ACC112 (cell line): ENCODE measurements at regions not wholly inside any gene's neighbourhood (a gene's known extent, or its start where the extent isn't known, plus 50 kb on each side); places are given as distances from the start of the nearest gene placed in this dataset.
"Not testable (repeated sequence)": the region's sequence is repeated elsewhere in the genome, so short reads cannot be mapped to it uniquely, and the experiment has no call there.

ENCODE experiments used
- H2AFZ ChIP-seq: fragments of 200-600 bp; sonication (generic); one replicate; pipeline ENCODE4 v1.6.0; 2017; ENCODE audit warnings: antibody characterized with exemption, low read length; ENCODE audit not compliant: unreplicated experiment
- H3K27ac ChIP-seq: fragments of 200-600 bp; sonication (generic); 2 replicates; pipeline ENCODE4 v1.5.1; 2014; ENCODE audit warnings: low read depth, mild to moderate bottlenecking, antibody characterized with exemption, low read length, moderate library complexity
- H3K27me3 ChIP-seq: fragments of 200-600 bp; sonication (generic); 2 replicates; pipeline ENCODE4 v1.6.1; 2014; ENCODE audit warnings: mild to moderate bottlenecking, antibody characterized with exemption, low read length, moderate library complexity, mixed read lengths; ENCODE audit not compliant: insufficient read depth
- H3K36me3 ChIP-seq: fragments of 200-600 bp; sonication (generic); 2 replicates; pipeline ENCODE4 v1.6.1; 2016; ENCODE audit warnings: mild to moderate bottlenecking, antibody characterized with exemption, low read length, moderate library complexity, mixed read lengths; ENCODE audit not compliant: insufficient read depth
- H3K4me1 ChIP-seq: fragments of 200-600 bp; sonication (generic); one replicate; pipeline ENCODE4 v1.6.1; 2016; ENCODE audit warnings: low read length, mixed read lengths; ENCODE audit not compliant: insufficient read depth, unreplicated experiment, control insufficient read depth
- H3K4me3 ChIP-seq: fragments of 200-600 bp; sonication (generic); 2 replicates; pipeline ENCODE4 v1.5.1; 2014; ENCODE audit warnings: mild to moderate bottlenecking, low read depth, low read length
- H3K79me2 ChIP-seq: fragments of 200-600 bp; sonication (generic); one replicate; pipeline ENCODE4 v1.6.0; 2016; ENCODE audit warnings: low read length; ENCODE audit not compliant: control insufficient read depth, unreplicated experiment, insufficient read depth

DNA sequence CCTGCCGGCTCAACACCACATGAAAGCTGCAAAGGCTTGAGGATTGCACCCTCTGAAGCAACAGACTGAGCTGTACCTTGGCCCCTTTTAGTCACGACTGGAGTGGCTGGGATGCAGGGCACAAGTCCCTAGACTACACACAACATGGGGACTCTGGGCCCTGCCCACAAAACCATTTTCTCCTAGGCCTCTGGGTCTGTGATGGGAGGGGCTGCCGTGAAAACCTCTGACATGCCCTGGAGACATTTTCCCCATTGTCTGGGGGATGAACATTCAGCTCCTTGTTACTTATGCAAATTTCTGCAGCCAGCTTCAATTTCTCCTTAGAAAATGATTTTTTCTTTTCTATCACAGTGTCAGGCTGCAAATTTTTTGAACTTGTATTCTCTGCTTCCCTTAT lies 123.5 kb upstream of the SMARCAD1 start:
- Histone ChIP-seq H3K27ac (no peak overlapping the region), H3K4me1 (no peaks in the 10 kb centered on the region), H3K4me3 (no peak overlapping the region), H3K27me3 (no peaks in the 10 kb centered on the region), H3K36me3 (no peaks in the 10 kb centered on the region), H3K79me2 (no peaks in the 10 kb centered on the region), H2AFZ (no peak overlapping the region)

DNA sequence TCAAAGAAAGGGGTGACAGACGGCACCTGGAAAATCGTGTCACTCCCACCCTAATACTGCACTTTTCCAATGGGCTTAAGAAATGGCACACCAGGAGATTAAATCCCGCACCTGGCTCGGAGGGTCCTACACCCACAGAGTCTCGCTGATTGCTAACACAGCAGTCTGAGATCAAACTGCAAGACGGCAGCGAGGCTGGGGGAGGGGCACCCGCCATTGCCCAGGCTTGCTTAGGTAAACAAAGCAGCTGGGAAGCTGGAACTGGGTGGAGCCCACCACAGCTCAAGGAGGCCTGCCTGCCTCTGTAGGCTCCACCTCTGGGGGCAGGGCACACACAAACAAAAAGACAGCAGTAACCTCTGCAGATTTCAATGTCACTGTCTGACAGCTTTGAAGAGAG lies 108.5 kb upstream of the SMARCAD1 start:
- H3K36me3 ChIP-seq, H3K4me1 ChIP-seq, H2AFZ ChIP-seq, H3K79me2 ChIP-seq, H3K4me3 ChIP-seq, H3K27ac ChIP-seq, H3K27me3 ChIP-seq: not testable (repeated sequence)

DNA sequence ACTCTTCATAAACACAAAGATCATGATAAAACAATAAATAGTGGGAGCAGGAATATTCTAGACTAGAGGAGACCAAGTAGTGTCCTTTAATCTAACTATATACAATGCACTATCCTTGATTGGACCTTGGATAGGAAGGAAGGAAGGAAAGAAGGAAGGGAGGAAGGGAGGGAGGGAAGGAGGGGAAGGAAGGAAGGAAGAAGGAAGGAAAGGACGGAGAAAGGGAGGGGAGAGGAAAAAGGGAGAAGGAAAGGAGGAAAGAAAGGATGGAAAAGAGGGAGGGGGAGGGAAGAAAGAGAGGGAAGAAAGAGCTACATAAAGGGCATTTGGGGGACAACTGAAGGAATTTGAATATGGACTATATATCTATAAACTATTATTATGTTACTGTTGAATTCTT lies 95.0 kb upstream of the SMARCAD1 start:
- peaks cover 30% of the 10 kb centered on the region; the same call in 1 of the 2 replicates for H3K27me3 ChIP-seq
- H3K4me3 ChIP-seq = no peak overlapping the region
- no peaks in the 10 kb centered on the region for H3K36me3 ChIP-seq
- H3K4me1 ChIP-seq = no peaks in the 10 kb centered on the region
- H3K27ac ChIP-seq = no peak overlapping the region
- H2AFZ ChIP-seq = no peak overlapping the region
- H3K79me2 ChIP-seq = no peaks in the 10 kb centered on the region

DNA sequence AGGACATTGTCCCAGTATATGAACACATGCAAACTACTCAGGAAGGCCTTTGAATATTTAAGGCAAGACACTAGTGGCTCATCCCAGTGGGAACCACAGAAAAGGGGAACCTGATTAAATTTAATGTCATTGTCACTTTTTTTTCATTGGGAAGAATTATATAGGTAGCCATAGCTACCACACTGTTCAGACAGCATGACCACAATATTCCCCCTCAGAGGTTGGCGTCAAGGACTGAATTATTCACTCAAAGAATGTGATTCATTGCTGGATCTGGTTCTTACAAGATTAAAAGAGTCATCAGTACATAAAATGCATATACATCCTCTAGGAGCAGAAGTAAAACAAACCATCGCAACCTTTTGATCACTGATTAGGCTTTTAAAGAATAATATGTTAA lies 92.0 kb upstream of the SMARCAD1 start:
- H3K79me2 ChIP-seq = no peaks in the 10 kb centered on the region
- H3K4me1 ChIP-seq = no peaks in the 10 kb centered on the region
- no peak overlapping the region for H3K27ac ChIP-seq
- peaks cover 34% of the 10 kb centered on the region; the same call in 1 of the 2 replicates for H3K27me3 ChIP-seq
- no peaks in the 10 kb centered on the region for H3K36me3 ChIP-seq
- H3K4me3 ChIP-seq = no peak overlapping the region
- H2AFZ ChIP-seq = no peak overlapping the region

DNA sequence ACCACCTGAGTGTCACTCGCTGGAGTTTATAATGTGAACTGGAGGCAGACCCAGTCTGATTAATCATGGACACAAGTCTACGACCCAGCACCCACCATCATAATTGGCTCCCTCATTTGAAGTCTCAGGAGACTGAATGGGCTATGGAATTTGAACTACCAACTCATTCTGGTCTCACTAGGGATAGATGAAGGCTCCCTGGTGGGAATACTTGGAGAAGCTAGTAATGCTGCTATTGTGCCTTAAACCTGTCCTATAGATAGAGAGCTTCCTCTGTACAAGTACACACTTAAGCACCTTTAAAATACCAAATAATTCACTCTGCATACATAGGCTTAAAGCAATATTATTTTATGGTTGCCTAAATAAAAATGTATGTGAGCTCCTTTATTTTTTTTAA lies 90.8 kb upstream of the SMARCAD1 start:
- no peaks in the 10 kb centered on the region for H3K36me3 ChIP-seq
- no peak overlapping the region for H2AFZ ChIP-seq
- no peak overlapping the region for H3K27ac ChIP-seq
- no peak overlapping the region for H3K4me3 ChIP-seq
- H3K4me1 ChIP-seq = no peaks in the 10 kb centered on the region
- peaks cover 34% of the 10 kb centered on the region; the same call in 1 of the 2 replicates for H3K27me3 ChIP-seq
- no peaks in the 10 kb centered on the region for H3K79me2 ChIP-seq

DNA sequence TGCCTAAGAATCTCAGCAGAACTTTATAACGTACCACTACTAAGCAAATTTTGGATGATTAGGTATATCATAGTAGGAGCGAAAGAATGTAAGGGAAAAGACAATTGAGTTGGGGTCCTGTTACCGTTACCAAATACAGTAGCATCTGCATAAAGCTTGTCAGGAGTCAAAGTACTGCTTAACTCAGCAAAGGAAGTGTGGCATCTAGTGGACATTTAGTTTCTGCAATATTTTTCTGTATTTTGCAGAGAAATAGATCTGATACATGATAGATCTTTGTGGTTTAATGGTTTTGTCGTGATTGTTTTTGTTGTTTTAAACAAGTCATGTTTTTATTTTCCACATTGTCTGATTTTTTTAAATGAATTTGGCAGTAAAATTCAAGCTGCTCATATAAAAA lies 81.0 kb upstream of the SMARCAD1 start:
- no peaks in the 10 kb centered on the region for H3K36me3 ChIP-seq
- no peaks in the 10 kb centered on the region for H3K4me1 ChIP-seq
- H2AFZ ChIP-seq = no peak overlapping the region
- H3K79me2 ChIP-seq = no peaks in the 10 kb centered on the region
- no peak overlapping the region for H3K4me3 ChIP-seq
- H3K27me3 ChIP-seq = peaks cover 20% of the 10 kb centered on the region
- no peak overlapping the region for H3K27ac ChIP-seq

DNA sequence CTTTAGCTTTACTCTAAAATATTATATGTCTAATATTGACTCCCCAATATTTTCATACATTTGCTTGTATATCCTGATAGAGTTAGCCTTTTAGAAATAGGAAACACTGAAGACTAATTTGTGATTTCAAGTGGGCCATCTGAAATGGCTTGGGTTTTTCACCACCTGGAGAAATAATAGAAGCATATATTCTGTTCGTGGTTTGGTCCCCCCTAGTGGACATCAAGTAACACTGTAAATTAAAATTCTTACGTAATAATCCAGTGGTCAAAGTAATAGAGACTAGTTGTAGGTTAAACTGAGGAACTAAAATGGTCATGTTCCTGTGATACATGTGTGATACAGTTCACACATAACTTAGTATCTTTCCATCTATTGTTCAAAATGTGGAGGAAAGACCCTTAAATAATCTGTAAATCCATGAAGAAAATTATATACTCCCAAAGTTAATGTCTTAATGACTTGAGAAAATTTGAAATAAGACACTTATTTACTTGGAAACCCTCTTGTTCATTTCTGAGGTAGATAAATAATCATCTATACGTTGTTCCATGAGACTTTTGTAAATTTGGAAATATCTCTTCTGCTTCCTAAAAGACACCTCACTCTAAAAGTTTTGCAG lies 79.8 kb upstream of the SMARCAD1 start:
- no peak overlapping the region for H3K4me3 ChIP-seq
- H3K27ac ChIP-seq = no peak overlapping the region
- H3K27me3 ChIP-seq = peaks cover 20% of the 10 kb centered on the region
- no peak overlapping the region for H2AFZ ChIP-seq
- no peaks in the 10 kb centered on the region for H3K36me3 ChIP-seq
- H3K4me1 ChIP-seq = no peaks in the 10 kb centered on the region
- no peaks in the 10 kb centered on the region for H3K79me2 ChIP-seq

DNA sequence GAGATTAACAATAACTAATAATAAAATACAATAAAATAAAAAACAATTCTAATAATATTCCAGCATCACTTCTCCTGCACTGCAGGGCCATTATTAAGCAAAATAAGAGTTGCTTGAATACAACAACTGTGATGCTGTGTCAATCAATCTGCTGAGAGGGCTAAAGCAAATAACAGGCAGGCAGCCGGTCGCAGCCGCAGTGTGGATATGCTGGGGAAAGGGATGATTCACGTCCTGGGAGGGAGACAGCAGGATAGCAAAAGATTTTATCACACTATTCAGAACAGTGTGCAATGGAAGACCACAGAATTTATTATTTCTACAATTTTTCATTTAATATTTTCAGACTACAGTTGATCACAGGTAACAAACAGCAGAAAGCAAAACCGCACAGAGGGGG lies 76.5 kb upstream of the SMARCAD1 start:
- Histone ChIP-seq H3K4me3 (no peak overlapping the region), H2AFZ (no peak overlapping the region), H3K27me3 (peaks cover 16% of the 10 kb centered on the region), H3K27ac (no peak overlapping the region), H3K36me3 (no peaks in the 10 kb centered on the region), H3K79me2 (no peaks in the 10 kb centered on the region), H3K4me1 (no peaks in the 10 kb centered on the region)

DNA sequence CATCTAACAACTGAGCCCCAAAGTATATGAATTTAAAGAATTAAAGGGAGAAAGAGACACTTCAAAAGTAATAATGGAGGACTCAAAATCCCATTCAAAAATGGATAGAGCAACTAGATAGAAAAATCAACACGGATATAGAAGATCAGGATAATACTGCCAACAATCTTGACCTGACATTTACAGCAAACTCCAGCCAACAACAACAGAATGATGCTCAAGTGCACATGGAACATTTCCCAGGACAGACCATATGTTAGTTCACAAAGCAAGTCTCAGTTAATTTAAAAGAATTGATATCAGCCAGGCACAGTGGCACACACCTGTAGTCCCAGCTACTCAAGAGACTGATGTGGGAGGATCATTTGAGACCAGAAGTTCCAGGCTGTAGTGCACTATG lies 72.0 kb upstream of the SMARCAD1 start:
- Histone ChIP-seq H3K36me3 (no peaks in the 10 kb centered on the region), H3K4me1 (no peaks in the 10 kb centered on the region), H3K79me2 (no peaks in the 10 kb centered on the region), H2AFZ (no peak overlapping the region), H3K27ac (no peak overlapping the region), H3K27me3 (peaks cover 43% of the 10 kb centered on the region), H3K4me3 (no peak overlapping the region)

DNA sequence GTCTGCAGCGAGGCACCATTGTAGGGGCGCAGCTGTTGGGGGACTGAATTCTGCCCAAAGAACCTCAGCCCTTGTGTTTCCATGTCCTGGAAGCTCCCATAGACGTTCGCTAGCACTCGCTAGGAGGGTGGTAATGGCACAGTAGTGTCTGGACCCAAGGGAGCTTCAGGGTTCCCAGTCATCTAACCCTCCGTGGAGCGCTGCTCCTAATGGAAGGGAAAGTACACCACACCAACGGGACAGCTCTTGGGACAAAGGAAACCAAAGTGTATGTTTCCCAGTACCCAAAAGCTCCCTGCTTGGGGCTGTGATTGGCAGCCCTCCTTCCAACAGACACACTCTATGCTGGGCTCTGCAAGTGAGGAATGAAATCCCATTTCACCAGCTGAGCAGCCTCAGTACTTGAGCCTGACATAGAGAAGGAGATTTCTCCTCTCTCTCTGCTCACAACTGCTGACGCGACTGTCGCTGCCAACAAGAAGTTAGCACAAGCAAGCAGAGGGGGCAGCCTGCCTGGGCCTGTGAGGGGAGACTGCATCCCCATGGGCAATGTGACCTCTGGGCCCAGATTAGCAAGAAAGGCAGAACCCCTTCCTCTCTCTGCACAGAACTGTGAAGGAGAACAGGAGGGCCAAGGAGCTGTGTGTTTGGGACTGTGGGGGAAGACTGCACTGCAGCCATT lies 67.6 kb upstream of the SMARCAD1 start:
- H3K27ac ChIP-seq = no peak overlapping the region
- no peaks in the 10 kb centered on the region for H3K79me2 ChIP-seq
- peaks cover 54% of the 10 kb centered on the region for H3K27me3 ChIP-seq
- H2AFZ ChIP-seq = no peak overlapping the region
- no peaks in the 10 kb centered on the region for H3K36me3 ChIP-seq
- no peaks in the 10 kb centered on the region for H3K4me1 ChIP-seq
- no peak overlapping the region for H3K4me3 ChIP-seq

DNA sequence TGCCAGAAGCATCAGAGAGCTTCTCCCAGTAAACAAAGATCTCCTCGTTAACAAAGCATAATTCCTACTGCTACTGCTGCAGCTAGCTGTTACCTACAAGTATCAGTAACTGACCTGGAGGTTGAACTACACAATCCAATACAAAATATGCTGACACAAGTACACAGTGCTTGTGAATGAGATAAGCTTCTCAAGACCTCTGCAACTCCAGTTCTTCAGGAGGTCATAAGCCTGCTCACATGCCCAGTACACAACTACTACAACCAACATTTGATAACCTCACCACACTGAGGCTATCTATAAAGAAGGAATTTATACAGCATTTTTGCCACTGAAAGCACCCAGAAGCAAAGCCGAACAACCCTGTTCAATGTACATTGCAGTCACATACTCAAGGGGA lies 66.7 kb upstream of the SMARCAD1 start:
- peaks cover 51% of the 10 kb centered on the region for H3K27me3 ChIP-seq
- no peaks in the 10 kb centered on the region for H3K79me2 ChIP-seq
- no peak overlapping the region for H3K4me3 ChIP-seq
- H3K27ac ChIP-seq = no peak overlapping the region
- H3K4me1 ChIP-seq = no peaks in the 10 kb centered on the region
- no peak overlapping the region for H2AFZ ChIP-seq
- H3K36me3 ChIP-seq = no peaks in the 10 kb centered on the region
